Stimulated activated CD4-positive, alpha-beta T cell treated with anti-CD3 and anti-CD28 coated beads, Interleukin-2, amount 100 ng/mL, for 4 hours (primary cell): ENCODE measurements at regions not wholly inside any gene's neighbourhood (a gene's known extent, or its start where the extent isn't known, plus 50 kb on each side); places are given as distances from the start of the nearest gene placed in this dataset.

ENCODE experiments used
- DNase-seq: peaks from one replicate; pipeline ENCODE4 v3.0.0-alpha.2; 2020; ENCODE audit warnings: low read depth

DNA sequence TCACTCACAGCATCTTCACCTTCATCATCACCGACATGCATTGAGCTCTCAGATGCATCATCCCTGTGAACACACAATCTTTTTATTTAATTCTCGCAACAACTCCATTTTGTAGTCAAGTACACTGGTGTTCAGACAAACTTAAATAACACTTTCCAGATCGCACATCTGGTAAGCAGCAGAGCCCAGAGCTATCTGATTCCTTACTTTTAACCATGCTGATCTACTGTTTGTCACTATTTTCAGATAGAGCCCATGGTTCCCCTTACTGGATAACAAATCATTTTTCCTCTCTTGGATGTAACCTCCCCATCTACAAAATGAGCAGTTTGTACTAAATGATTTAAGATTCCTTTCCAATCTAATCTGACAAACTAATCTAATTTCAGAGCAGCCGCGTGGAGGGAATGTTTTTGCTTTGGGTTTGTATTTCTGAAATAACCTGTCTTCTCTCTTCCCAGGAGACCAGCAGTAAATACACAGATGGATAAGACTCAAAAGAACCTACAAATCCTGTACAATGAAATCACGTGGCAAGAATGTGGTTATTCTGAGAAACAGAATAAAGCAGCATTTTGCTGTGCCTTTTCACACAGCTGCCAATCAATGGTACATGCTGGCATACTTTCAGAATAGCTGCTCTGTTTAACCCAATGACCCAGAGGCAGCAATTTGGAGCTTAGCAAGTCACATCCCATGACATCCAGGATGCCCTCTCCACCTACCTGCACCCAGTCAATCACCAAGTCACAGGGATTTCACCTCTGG, 72.9 kb upstream of the CCL2 start:
- DNase-seq: no peak

DNA sequence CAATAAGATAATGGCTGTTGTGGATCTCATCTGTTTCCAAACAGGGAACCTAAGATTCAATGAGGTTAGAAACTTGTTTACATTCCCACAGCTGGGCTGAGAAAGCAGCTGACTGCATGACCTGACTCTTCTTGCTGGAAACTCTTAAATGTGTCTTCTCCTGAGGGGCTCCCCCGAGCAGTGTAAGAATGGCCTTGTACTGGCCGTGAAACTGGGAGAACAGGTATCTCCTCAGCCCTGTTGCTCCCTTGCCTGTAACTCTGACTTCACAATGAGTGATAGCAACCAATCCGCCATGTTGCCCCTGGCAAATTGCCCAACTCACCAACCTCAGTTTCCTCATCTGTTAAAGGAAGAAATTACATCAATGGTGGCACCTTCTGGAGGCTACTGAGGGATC, 59.1 kb upstream of the CCL2 start:
- DNase-seq: no peak

DNA sequence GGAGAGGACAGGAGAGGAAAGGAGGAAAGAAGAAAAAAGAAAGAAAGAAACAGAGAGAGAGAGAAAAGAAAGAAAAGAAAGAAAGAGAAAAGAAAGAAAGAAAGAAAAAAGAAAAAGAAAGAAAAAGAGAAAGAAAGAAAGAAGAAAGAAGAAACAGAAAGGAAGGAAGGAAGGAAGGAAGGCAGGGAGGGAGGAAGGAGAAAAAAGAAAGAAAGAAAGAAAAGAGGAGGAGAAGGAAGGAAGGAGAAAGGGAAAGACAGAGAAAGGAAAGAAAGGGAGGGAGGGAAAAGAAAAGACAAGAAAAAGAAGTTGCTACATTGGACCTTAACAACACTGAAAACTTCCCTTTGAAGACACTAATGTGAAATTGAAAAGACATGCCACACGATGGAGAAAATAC, 56.6 kb upstream of the CCL2 start:
- DNase-seq: no peak

DNA sequence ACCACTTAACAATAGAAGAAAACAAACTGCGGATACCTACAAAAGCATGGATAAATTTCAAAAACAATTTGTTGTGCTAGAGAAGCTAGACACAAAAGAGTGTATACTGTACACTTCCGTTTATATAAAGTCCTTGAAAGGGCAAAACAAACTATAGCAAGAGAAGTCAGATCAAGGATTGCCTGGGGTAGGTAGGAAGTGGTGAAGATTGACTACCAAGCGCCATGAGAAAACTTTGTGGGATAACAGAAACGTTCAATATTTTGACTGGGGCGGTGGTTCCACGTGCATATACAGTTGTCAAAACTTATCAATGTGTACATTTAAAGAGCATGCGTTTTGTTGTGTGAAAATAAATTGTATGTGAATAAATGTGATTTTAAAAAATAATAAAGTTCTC, 55.6 kb upstream of the CCL2 start:
- DNase-seq: no peak

DNA sequence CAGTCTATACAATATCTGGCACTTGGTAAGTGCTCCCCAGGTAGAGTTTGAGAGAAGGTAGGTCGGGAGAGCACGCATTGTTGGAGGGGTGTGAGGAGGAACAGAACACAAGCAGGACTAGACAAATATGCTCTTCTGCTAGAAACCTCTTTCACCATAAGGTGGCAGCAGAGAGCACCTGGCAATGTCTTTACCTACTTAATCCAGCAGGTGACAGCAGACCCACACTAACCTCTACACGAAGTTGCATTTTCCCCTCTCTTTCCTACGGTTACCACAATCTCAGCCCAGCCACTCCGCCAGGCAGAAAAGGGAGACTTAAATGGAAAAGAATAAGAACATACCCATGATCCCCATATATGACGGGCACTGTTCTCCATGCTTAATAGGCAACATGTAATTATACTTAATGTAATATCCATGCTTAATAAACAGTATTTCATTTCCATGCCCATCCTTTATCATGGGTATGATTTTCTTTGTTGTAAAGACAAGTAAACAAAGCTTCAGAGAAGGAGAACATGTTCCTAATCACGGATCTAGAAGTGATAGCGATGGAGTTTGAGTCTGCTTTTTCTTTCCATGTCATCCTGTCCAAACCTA, 55.1 kb upstream of the CCL2 start:
- peak; percentile 45 for DNase-seq

DNA sequence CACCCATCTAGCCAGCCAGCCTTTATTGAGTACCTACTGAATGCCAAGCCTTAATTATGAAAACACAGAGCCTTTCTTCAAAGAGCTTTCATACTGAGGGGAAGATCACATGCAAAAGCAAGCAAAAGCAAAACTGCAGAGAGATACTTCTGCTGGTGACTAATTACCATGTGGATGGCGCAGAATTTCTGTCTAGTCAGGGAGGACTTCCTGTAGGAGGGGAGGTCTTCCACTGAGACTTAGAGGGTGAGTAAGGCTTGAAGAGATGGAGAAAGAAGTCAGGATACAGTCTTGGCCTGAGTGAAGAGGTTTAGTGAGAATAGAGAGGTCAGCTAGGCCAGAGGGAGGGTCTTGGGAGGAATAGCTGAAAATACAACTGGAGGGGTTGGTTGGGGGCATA, 53.9 kb upstream of the CCL2 start:
- DNase-seq: no peak

DNA sequence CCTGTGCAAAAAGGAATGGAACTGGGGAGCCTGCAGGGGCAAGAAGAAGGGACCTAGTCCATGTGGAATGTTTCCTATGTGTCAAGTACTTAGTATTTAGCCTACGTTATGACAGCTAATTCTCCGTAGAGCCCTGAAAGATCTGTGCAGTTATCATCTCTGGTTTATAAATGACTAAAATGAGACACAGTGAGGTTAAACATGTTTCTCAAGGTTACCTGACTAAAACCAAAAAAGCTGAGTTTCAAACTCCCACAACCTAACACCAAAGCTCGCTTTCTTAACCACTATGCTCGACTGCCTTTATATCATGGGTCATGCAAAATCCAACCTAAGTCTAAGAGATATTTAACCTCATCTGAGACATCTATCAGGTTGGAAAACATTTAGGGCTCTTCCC, 53.3 kb upstream of the CCL2 start:
- DNase-seq: no peak

DNA sequence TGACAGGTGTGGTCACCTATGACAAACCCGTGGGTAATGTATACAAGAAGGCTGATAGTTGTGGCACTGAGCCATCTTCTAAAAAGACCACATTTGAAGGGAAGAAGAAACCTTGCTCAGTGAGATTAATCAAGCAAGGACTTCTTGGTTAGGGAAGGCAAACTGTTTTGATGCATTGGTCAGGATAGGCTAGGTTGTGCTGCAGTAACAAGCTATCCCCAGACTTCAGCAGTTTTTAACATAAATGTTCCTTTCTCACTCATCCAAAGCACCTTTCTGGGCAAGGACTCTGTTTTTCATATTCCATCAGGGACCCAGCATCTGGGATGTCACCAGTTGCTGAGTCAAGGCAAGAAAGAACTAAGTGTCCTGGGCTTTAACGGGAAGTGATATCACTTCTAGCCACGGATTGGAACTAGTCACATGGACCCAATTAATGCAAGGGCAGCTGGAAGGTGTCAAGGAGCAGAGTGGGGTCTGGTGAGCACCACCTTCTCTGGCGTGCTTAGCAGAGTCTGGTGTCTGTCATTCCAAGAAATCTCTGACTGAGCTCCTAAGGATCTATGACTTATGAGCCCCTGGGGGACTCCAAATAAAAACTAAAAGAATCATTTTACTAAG, 52.0 kb upstream of the CCL2 start:
- DNase-seq: no peak

DNA sequence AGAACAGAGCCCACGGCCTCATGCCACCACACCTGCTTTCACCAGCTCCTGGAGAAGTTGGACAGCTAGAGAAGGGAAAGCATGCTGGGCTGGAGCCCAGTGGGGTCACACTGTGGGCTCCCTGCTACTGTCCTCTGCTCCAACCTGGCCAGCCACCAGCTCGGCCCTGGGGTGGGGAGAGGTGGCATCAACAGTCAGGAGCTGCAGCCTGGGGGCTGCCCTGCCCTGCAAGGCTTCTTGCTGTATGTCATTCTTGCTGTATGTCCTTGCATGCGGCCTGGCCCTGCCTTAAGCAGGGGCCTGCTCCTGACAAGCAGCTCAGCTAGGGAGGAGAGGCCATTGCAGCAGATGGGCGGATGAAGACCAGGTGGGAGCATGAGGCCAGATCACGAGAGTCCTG, 50.7 kb upstream of the CCL2 start:
- DNase-seq: no peak
